ENCODE measurements at regions not wholly inside any gene's neighbourhood (a gene's known extent, or its start where the extent isn't known, plus 50 kb on each side); places are given as distances from the start of the nearest gene placed in this dataset.

DNA sequence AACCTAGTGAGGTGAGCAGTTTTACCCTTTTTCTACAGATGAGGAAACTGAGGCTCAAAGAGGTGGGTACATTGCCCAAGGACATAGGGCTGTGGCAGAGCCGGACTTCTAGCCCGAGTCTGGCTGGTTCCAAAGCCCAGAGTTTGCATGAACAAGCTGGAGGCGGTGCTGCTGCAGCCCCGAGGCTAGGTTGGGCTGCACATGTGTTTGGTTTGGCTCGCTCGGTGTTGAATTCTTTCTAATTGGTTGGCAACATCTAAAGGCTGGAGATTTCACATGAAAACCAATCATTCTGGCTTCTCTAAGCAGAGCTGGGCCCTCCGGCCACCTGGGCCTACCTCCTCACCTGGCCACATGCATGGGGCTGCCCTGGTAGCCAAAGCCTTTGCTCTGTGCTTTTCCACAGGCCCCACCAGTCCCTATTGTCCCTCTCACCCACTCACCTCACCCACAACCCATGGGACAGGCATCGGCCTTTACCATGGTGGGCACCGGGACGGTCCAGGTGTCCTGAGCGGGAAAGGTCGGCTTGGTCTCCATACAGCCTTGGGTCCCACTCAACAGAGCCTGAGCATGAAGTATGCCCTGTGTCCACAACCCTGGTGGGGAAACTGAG lies 262.3 kb downstream of the NSG2 start:
- no peak overlapping the region for H3K4me3 ChIP-seq
- H4K20me1 ChIP-seq (ENCODE audit: control insufficient read depth, insufficient read depth): no peaks in the 10 kb centered on the region
- no peak overlapping the region for H3K9ac ChIP-seq (ENCODE audit: control insufficient read depth, insufficient read depth, low read length)
- BruUV-seq (replicated peaks): no TSS peak
- SMC1A ChIA-PET (ENCODE audit: uncharacterized antibody, unreplicated experiment): interaction anchor here (1.5 kb wide), 1 partner anchor 20 kb away, joined by 3 read pairs; no protein-coding TSS in a partner anchor
- CTCF ChIA-PET: interaction anchor here (1.0 kb wide), 2 partner anchors 10 to 262 kb away, joined by 3 read pairs; partner anchors contain the start of gene NSG2
- RAD21 ChIA-PET (ENCODE audit: unreplicated experiment): no interaction called here
- H3K36me3 ChIP-seq (ENCODE audit: control insufficient read depth in 2 of 2, insufficient read depth in 2 of 2, low read length in 1 of 2): no peaks in the 10 kb centered on the region
- H3K27me3 ChIP-seq (replicated peaks in 1 of 2; ENCODE audit: control insufficient read depth in 2 of 2, insufficient read depth in 2 of 2, low read length in 1 of 2): peaks cover 0 to 2% of the 10 kb centered on the region in 2 experiments; a peak in 1 of 4 replicates
- DNase-seq (ENCODE audit: low read depth, low spot score): no peak
- 37% methylated on average over 11 of the region's 12 CpGs for WGBS (ENCODE audit: insufficient coverage, insufficient replicate concordance, low lambda C conversion rate, missing lambda C conversion rate)
- no peaks in the 10 kb centered on the region for H3K9me3 ChIP-seq (replicated peaks; ENCODE audit: control insufficient read depth, insufficient read depth, low read length)
- no peaks in the 10 kb centered on the region for H3K79me2 ChIP-seq (ENCODE audit: control insufficient read depth, insufficient read depth, low read length)
- in situ Hi-C loops (cut with MboI): no loop called here
- POLR2A ChIA-PET: no interaction called here
- no peak overlapping the region for H3K27ac ChIP-seq (ENCODE audit: control insufficient read depth, insufficient read depth)
- no peak for FAIRE-seq
- H2AFZ ChIP-seq (ENCODE audit: control insufficient read depth, low read depth, low read length): no peak overlapping the region
- TF ChIP-seq SMARCA5 (IDR thresholded peaks at IDR 0.05) (no peak), NR2F1 (conservative IDR thresholded peaks at IDR 0.05) (no peak)
- ATAC-seq: no peak
- intact Hi-C loops (cut with micrococcal nuclease; ENCODE audit: unreplicated experiment): no loop called here
- no peaks in the 10 kb centered on the region for H3K4me1 ChIP-seq (ENCODE audit: control insufficient read depth, insufficient read depth, low read length)
- H3K4me2 ChIP-seq (ENCODE audit: control insufficient read depth, insufficient read depth): no peak overlapping the region

DNA sequence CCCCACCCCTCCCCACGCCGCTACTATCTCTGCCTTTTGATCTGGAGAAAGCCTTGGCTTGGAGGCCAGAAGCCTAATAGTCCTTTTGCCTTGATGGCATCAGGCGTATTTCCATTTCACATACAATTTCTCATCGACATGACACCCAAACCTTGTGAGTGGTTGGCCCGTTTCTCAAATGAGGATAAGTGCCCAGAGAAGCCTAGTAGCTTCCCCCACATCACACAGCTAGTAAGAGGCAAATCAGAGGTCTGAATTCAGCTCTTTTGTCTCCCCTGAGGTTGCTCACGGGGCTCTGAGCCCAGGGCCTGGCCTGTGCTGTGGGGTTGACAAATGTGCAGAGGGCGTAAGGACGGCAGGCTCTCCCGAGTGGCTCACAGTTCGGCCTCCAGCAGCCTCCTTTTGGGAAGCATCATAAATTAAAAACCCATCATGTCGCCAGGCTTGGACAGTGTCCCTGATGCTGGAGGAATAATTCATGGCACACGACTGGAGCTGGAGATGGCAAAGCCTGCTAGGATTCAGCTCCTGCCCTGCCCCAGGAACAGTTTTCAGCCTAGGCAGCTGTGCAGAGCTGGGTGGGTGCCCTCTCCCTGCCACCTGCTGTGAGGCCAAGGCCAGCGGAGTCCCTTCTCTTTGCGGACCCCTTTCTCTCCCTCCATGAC lies 263.8 kb downstream of the NSG2 start:
- Histone ChIP-seq H3K4me1 (ENCODE audit: control insufficient read depth, insufficient read depth, low read length) (no peaks in the 10 kb centered on the region), H4K20me1 (ENCODE audit: control insufficient read depth, insufficient read depth) (no peaks in the 10 kb centered on the region), H3K36me3 (ENCODE audit: control insufficient read depth in 2 of 2, insufficient read depth in 2 of 2, low read length in 1 of 2) (no peaks in the 10 kb centered on the region), H3K4me3 (no peak overlapping the region), H3K79me2 (ENCODE audit: control insufficient read depth, insufficient read depth, low read length) (no peaks in the 10 kb centered on the region), H3K27me3 (replicated peaks in 1 of 2; ENCODE audit: control insufficient read depth in 2 of 2, insufficient read depth in 2 of 2, low read length in 1 of 2) (peaks cover 0 to 2% of the 10 kb centered on the region in 2 experiments; a peak in 2 of 4 replicates), H3K9me3 (replicated peaks; ENCODE audit: control insufficient read depth, insufficient read depth, low read length) (no peaks in the 10 kb centered on the region), H3K4me2 (ENCODE audit: control insufficient read depth, insufficient read depth) (no peak overlapping the region), H2AFZ (ENCODE audit: control insufficient read depth, low read depth, low read length) (no peak overlapping the region), H3K9ac (ENCODE audit: control insufficient read depth, insufficient read depth, low read length) (no peak overlapping the region), H3K27ac (ENCODE audit: control insufficient read depth, insufficient read depth) (no peak overlapping the region)
- ChIA-PET POLR2A (interaction anchor here (0.7 kb wide), 1 partner anchor 695 kb away, joined by 4 read pairs; no protein-coding TSS in a partner anchor), CTCF (interaction anchor here (1.6 to 3.1 kb wide), 2 partner anchors 27 to 264 kb away, joined by 3 to 38 read pairs; partner anchors contain the start of gene NSG2), SMC1A (ENCODE audit: uncharacterized antibody, unreplicated experiment) (no interaction called here), RAD21 (ENCODE audit: unreplicated experiment) (no interaction called here)
- FAIRE-seq (no peak), ATAC-seq (no peak), DNase-seq (ENCODE audit: low read depth, low spot score) (no peak)
- TF ChIP-seq SMAD1 (IDR thresholded peaks at IDR 0.05; ENCODE audit: low read depth, partially characterized antibody) (no peak), ZBED1 (IDR thresholded peaks at IDR 0.05; ENCODE audit: borderline replicate concordance) (no peak), MTA3 (IDR thresholded peaks at IDR 0.05; ENCODE audit: borderline replicate concordance, low read length) (no peak), NFYA (IDR thresholded peaks at IDR 0.05; ENCODE audit: borderline replicate concordance, low read depth, low read length) (no peak), PML (IDR thresholded peaks at IDR 0.05; ENCODE audit: low read length) (no peak), TCF3 (IDR thresholded peaks at IDR 0.05; ENCODE audit: borderline replicate concordance, insufficient read depth, low read depth, low read length) (no peak), NR2F1 (conservative IDR thresholded peaks at IDR 0.05) (no peak)
- TF ChIP-seq, protein P1, sequence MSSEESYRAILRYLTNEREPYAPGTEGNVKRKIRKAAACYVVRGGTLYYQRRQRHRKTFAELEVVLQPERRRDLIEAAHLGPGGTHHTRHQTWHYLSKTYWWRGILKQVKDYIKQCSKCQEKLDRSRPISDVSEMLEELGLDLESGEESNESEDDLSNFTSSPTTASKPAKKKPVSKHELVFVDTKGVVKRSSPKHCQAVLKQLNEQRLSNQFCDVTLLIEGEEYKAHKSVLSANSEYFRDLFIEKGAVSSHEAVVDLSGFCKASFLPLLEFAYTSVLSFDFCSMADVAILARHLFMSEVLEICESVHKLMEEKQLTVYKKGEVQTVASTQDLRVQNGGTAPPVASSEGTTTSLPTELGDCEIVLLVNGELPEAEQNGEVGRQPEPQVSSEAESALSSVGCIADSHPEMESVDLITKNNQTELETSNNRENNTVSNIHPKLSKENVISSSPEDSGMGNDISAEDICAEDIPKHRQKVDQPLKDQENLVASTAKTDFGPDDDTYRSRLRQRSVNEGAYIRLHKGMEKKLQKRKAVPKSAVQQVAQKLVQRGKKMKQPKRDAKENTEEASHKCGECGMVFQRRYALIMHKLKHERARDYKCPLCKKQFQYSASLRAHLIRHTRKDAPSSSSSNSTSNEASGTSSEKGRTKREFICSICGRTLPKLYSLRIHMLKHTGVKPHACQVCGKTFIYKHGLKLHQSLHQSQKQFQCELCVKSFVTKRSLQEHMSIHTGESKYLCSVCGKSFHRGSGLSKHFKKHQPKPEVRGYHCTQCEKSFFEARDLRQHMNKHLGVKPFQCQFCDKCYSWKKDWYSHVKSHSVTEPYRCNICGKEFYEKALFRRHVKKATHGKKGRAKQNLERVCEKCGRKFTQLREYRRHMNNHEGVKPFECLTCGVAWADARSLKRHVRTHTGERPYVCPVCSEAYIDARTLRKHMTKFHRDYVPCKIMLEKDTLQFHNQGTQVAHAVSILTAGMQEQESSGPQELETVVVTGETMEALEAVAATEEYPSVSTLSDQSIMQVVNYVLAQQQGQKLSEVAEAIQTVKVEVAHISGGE (CRISPR knock-in tag; IDR thresholded peaks at IDR 0.05): no peak
- TF ChIP-seq, protein P2, sequence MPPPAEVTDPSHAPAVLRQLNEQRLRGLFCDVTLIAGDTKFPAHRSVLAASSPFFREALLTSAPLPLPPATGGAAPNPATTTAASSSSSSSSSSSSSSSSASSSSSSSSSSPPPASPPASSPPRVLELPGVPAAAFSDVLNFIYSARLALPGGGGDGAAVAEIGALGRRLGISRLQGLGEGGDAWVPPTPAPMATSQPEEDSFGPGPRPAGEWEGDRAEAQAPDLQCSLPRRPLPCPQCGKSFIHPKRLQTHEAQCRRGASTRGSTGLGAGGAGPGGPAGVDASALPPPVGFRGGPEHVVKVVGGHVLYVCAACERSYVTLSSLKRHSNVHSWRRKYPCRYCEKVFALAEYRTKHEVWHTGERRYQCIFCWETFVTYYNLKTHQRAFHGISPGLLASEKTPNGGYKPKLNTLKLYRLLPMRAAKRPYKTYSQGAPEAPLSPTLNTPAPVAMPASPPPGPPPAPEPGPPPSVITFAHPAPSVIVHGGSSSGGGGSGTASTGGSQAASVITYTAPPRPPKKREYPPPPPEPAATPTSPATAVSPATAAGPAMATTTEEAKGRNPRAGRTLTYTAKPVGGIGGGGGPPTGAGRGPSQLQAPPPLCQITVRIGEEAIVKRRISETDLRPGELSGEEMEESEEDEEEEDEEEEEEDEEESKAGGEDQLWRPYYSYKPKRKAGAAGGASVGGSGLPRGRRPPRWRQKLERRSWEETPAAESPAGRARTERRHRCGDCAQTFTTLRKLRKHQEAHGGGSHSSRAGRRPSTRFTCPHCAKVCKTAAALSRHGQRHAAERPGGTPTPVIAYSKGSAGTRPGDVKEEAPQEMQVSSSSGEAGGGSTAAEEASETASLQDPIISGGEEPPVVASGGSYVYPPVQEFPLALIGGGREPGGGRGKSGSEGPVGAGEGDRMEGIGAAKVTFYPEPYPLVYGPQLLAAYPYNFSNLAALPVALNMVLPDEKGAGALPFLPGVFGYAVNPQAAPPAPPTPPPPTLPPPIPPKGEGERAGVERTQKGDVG (CRISPR knock-in tag; IDR thresholded peaks at IDR 0.05): no peak
- in situ Hi-C loops (cut with MboI): no loop called here
- WGBS (ENCODE audit: insufficient coverage, insufficient replicate concordance, low lambda C conversion rate, missing lambda C conversion rate): 23% methylated on average over 13 of the region's 14 CpGs
- intact Hi-C loops (cut with micrococcal nuclease; ENCODE audit: unreplicated experiment): no loop called here
- no TSS peak for BruUV-seq (replicated peaks)

Data from GM12878 (cell line).